ENCODE measurements at regions not wholly inside any gene's neighbourhood (a gene's known extent, or its start where the extent isn't known, plus 50 kb on each side); places are given as distances from the start of the nearest gene placed in this dataset.
A peak's percentile ranks its signal among the peaks of the same experiment; 100 is the strongest.

- no peak for TF ChIP-seq CTCF (IDR thresholded peaks at IDR 0.05; ENCODE audit: insufficient read depth, low read depth, low read length)
- TF ChIP-seq EZH2 (IDR thresholded peaks at IDR 0.05; ENCODE audit: insufficient read depth, low read length): peak; percentile 9
Measured at GRCh38 chr2:118774458-118775133, 72.9 kb downstream of the EN1 start.
